ENCODE measurements at regions not wholly inside any gene's neighbourhood (a gene's known extent, or its start where the extent isn't known, plus 50 kb on each side); places are given as distances from the start of the nearest gene placed in this dataset.
"Not testable (repeated sequence)": the region's sequence is repeated elsewhere in the genome, so short reads cannot be mapped to it uniquely, and the experiment has no call there.

- DNase-seq = no peak
These were observed 77.1 kb upstream of the RPL38 start for GRCh38 chr17:74126179-74126900.

- DNase-seq = no peak
These were observed 76.5 kb upstream of the RPL38 start for GRCh38 chr17:74126959-74127358.

GRCh38 chr17:74128456-74129211, 74.8 kb upstream of the RPL38 start:
- no peak for DNase-seq

GRCh38 chr17:74129800-74130199, 73.7 kb upstream of the RPL38 start:
- not testable (repeated sequence) for DNase-seq

GRCh38 chr17:74130276-74130675, 73.2 kb upstream of the RPL38 start:
- DNase-seq = no peak

GRCh38 chr17:74130841-74131240, 72.6 kb upstream of the RPL38 start:
- no peak for DNase-seq

- DNase-seq = no peak
These were observed 71.1 kb upstream of the RPL38 start for GRCh38 chr17:74132354-74132753.

GRCh38 chr17:74133740-74134139, 69.7 kb upstream of the RPL38 start:
- DNase-seq = no peak

GRCh38 chr17:74134234-74134633, 69.2 kb upstream of the RPL38 start:
- DNase-seq = not testable (repeated sequence)

GRCh38 chr17:74134991-74135390, 68.5 kb upstream of the RPL38 start:
- DNase-seq = no peak

- DNase-seq = no peak
These were observed 67.9 kb upstream of the RPL38 start for GRCh38 chr17:74135391-74136167.

GRCh38 chr17:74137416-74137815, 66.1 kb upstream of the RPL38 start:
- DNase-seq = no peak

GRCh38 chr17:74139120-74139519, 64.4 kb upstream of the RPL38 start:
- DNase-seq = no peak

- no peak for DNase-seq
These were observed 63.2 kb upstream of the RPL38 start for GRCh38 chr17:74140282-74140681.

- DNase-seq = no peak
These were observed 61.9 kb upstream of the RPL38 start for GRCh38 chr17:74141612-74142011.

- DNase-seq = not testable (repeated sequence)
These were observed 60.2 kb upstream of the RPL38 start for GRCh38 chr17:74143318-74143717.

- DNase-seq = no peak
These were observed 57.7 kb upstream of the RPL38 start for GRCh38 chr17:74145756-74146155.

GRCh38 chr17:74146196-74146595, 57.3 kb upstream of the RPL38 start:
- no peak for DNase-seq

GRCh38 chr17:74147056-74147835, 56.2 kb upstream of the RPL38 start:
- no peak for DNase-seq

GRCh38 chr17:74147966-74148365, 55.5 kb upstream of the RPL38 start:
- no peak for DNase-seq

GRCh38 chr17:74148446-74148845, 55.0 kb upstream of the RPL38 start:
- DNase-seq = no peak

GRCh38 chr17:74148901-74149596, 54.4 kb upstream of the RPL38 start:
- no peak for DNase-seq
